H1 (cell line): ENCODE measurements at regions not wholly inside any gene's neighbourhood (a gene's known extent, or its start where the extent isn't known, plus 50 kb on each side); places are given as distances from the start of the nearest gene placed in this dataset.

Experiments
- GABPA ChIP-seq: IDR thresholded peaks from 2 replicates; pipeline ENCODE4 v1.6.1; 2011; ENCODE audit warnings: mild to moderate bottlenecking, low read length, moderate library complexity, borderline replicate concordance; ENCODE audit not compliant: insufficient read depth
- POLR2A ChIP-seq, 2 experiments: IDR thresholded peaks; 1 replicate in 1 of 2; 2 replicates in 1 of 2; pipeline ENCODE4 v1.6.1; 2011; ENCODE audit warnings: low read depth in 2 of 2, low read length in 2 of 2, mild to moderate bottlenecking in 2 of 2; ENCODE audit errors: control extremely low read depth in 1 of 2
- SIN3A ChIP-seq, 2 experiments: IDR thresholded peaks in 1 of 2; conservative IDR thresholded peaks in 1 of 2; 2 replicates each; pipeline ENCODE4 v1.6.1; 2011 to 2012; ENCODE audit warnings: low read length in 2 of 2, improper control_type of control experiment in 1 of 2, low read depth in 1 of 2, mild to moderate bottlenecking in 1 of 2
- SIRT6 ChIP-seq: IDR thresholded peaks from one replicate; pipeline ENCODE4 v1.7.1; 2012; ENCODE audit warnings: low read length, inconsistent platforms
- SP2 ChIP-seq: IDR thresholded peaks from 2 replicates; pipeline ENCODE4 v1.6.1; 2012; ENCODE audit warnings: mild to moderate bottlenecking, low read length, inconsistent platforms
- SRF ChIP-seq: IDR thresholded peaks from 2 replicates; pipeline ENCODE4 v1.6.1; 2011; ENCODE audit warnings: mild to moderate bottlenecking, low read depth, low read length, moderate library complexity
- TAF1 ChIP-seq: IDR thresholded peaks from 2 replicates; pipeline ENCODE4 v1.6.1; 2011; ENCODE audit warnings: mild to moderate bottlenecking, low read depth, low read length
- YY1 ChIP-seq: IDR thresholded peaks from 2 replicates; pipeline ENCODE4 v1.6.1; 2011; ENCODE audit warnings: low read depth, mild to moderate bottlenecking, low read length

DNA sequence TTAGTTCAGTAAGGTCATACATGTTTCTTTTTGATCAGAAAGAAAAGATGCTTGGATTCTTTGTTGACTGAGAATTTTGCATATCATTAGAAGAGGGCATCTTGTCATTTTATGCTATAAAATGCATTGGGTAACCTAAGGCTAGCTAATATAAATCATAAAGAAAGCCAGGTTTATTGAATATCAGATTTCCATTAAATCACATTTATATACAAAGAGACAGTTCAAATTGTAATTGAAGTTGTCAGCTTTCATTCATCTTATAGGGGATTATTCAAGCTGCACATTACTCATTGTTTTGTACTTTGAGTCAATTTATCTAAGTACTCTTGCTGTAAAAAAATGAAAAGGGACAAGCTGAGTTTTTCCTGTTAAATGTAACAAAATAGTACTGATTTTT lies 259.1 kb upstream of the CDH12 start:
- no peak for TF ChIP-seq SIRT6
- no peak for TF ChIP-seq POLR2A (IDR thresholded peaks at IDR 0.05; ENCODE audit: control extremely low read depth in 1 of 2, low read depth in 2 of 2, low read length in 2 of 2)
- no peak for TF ChIP-seq TAF1
- no peak for TF ChIP-seq YY1
- no peak for TF ChIP-seq SIN3A (conservative IDR thresholded peaks at IDR 0.05 in 1 of 2, IDR thresholded peaks at IDR 0.05 in 1 of 2; ENCODE audit: low read depth in 1 of 2, low read length in 2 of 2)
- TF ChIP-seq SRF = no peak
- no peak for TF ChIP-seq GABPA
- no peak for TF ChIP-seq SP2
